Right atrium auricular region (tissue), 2 donors: ENCODE measurements at regions not wholly inside any gene's neighbourhood (a gene's known extent, or its start where the extent isn't known, plus 50 kb on each side); places are given as distances from the start of the nearest gene placed in this dataset.

Experiments
- DNase-seq: peaks from one replicate; pipeline ENCODE4 v3.0.0-alpha.2; 2019; ENCODE audit warnings: low spot score
- H3K27ac ChIP-seq, 2 donors: fragments of 200-600 bp; sonication (generic); 1 replicate in 1 of 2; 2 replicates in 1 of 2; pipeline ENCODE4 v1.5.1; 2016 to 2019
- H3K27me3 ChIP-seq, 2 donors: fragments of 200-600 bp; sonication (generic); one replicate each; pipeline versions ENCODE4 v1.5.1 to v1.6.0; 2017 to 2019
- H3K36me3 ChIP-seq: fragments of 200-600 bp; sonication (generic); one replicate; pipeline ENCODE4 v1.5.1; 2016
- H3K4me1 ChIP-seq, 2 donors: fragments of 200-600 bp; sonication (generic); one replicate each; pipeline versions ENCODE4 v1.5.1 to v1.6.0; 2017 to 2019
- H3K4me3 ChIP-seq, 2 donors: fragments of 200-600 bp; sonication (generic); 1 replicate in 1 of 2; 2 replicates in 1 of 2; pipeline ENCODE4 v1.5.1; 2017 to 2019; ENCODE audit warnings: mild to moderate bottlenecking in 1 of 2, moderate library complexity in 1 of 2
- H3K9me3 ChIP-seq, 2 donors: fragments of 200-600 bp; sonication (generic); one replicate each; pipeline ENCODE4 v1.5.1; 2019
- CTCF ChIP-seq, 2 donors: fragments of 200-600 bp; sonication (generic); IDR thresholded peaks; one replicate each; pipeline ENCODE4 v1.5.1; 2019; ENCODE audit warnings: antibody characterized with exemption in 2 of 2

DNA sequence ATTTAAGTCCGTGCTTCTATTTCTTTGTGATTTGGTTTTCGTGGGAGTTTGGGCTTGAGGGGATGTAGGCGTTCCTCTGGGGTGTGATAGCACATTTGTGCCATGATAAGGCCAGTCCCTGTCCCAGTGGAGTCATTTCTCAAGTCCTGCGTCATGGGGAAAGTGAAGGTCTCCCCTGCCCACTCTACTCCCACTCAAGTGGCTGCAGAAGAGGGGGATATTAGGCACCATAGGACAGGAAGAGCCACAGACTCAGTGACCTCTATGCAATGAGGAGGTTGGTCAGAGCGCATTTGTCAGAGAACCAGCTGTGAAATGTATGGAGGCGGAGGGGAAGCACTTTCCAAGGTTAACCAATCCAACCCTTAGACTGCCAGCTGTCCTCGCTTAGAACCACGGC, 51.9 kb upstream of the EDN1 start:
- Histone ChIP-seq H3K36me3 (no peaks in the 10 kb centered on the region), H3K4me1 (no peaks in the 10 kb centered on the region), H3K9me3 (no peaks in the 10 kb centered on the region)

More for the DNA sequence above, 51.9 kb upstream of the EDN1 start:
- no peak overlapping the region for H3K27ac ChIP-seq
- no peaks in the 10 kb centered on the region for H3K27me3 ChIP-seq
- no peak for TF ChIP-seq CTCF (IDR thresholded peaks at IDR 0.05)
- no peak for DNase-seq
- no peak overlapping the region for H3K4me3 ChIP-seq
